Renal cortex interstitium (tissue), 11 donors: ENCODE measurements at regions not wholly inside any gene's neighbourhood (a gene's known extent, or its start where the extent isn't known, plus 50 kb on each side); places are given as distances from the start of the nearest gene placed in this dataset.

Experiments used
- DNase-seq, 11 donors: peaks; one replicate each; pipeline ENCODE4 v3.0.0-alpha.2; 2013; ENCODE audit warnings: low read depth in 9 of 11, low spot score in 4 of 11; ENCODE audit errors: extremely low read depth in 1 of 11

DNA sequence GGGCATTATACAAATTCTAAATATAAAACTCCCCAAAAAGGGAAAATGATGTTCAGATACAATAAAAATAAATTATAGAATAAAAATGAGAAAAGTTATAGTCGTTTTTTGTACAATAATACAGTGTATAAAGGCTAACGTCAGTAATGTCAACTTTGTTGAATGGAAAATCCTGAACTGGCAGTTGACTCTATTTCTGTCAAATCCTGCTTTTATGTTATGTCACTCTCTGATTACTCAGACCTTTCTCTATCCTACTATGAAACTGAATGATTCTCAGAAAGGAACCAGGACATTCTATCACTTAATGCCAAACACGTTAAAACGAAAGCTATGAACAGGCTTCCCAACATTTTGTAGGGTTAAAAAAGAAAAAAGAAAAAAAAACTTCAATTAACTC is 636.4 kb downstream of the USP25 start:
- no peak for DNase-seq

DNA sequence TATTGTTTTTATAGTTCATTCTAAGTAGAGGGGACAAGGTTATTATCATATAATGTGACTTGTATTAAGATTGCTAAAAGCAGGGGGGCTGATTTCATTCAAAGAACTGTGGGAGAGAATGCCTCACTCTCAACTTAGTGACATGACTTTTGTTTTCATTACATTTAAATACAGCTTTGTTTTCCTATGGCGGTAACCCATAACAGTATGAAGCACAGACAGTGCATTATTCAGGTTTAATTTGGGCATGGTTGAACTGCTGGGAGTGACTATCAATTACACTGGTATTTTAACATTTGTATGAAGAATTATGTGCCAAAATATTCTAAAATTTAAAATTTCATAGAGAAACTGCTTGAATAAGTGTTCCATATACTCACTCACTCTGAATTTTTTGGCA is 637.3 kb downstream of the USP25 start:
- no peak for DNase-seq

DNA sequence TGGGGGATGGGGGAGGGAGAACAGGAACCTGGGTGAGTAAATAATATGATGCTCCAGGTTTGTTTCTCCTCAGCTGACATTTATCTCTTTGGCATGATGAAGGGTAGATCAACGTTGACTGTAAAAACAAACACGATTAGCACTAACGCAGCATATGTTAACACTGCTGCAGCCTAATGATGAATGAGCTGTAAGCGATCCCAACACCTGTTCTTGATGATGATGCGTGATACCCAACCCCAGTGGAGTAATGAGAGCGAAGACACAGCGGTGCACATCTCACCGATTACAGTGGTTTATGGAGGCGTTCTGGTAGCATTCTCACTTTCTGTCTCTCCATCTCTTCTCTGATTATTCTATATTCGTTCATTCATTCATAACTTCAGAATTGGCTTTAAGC is 640.4 kb downstream of the USP25 start:
- no peak for DNase-seq

DNA sequence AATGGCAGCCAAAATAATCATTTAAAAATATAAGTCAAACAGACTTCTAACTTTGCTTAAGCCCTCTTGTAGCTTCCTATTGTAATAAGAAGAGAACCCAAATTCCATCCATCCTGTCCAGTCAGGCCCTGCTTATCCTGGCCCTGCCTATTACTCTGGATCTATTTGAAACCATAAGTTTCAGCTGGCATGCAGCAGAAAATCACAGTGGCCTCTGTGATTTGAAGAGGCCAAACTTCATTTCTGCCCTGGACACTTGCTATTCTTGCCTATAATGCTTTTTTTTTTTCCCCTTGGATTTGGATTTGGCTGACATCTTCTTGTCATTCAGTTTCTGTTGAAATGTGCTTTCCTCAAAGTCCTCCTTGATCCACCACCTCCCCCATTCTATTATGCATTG is 642.8 kb downstream of the USP25 start:
- DNase-seq: no peak

DNA sequence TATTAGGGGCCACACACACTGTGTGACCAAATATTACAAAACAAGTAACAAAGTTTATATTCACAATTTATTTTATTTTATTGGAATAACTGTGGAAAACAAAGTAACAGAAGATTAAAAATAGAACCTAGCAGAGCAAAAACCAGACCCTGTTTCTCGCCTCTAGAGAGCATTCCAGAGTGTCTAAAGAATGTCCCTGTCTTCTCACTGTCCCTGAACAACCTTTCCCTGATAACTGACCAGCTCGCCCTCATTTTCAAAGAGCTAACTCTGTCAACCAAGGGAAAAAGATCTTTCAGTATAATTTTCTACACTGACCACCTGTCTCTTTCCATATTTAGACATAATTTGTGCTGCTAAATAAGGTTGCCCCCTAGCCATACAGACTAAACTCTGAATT is 646.9 kb downstream of the USP25 start:
- DNase-seq: no peak

DNA sequence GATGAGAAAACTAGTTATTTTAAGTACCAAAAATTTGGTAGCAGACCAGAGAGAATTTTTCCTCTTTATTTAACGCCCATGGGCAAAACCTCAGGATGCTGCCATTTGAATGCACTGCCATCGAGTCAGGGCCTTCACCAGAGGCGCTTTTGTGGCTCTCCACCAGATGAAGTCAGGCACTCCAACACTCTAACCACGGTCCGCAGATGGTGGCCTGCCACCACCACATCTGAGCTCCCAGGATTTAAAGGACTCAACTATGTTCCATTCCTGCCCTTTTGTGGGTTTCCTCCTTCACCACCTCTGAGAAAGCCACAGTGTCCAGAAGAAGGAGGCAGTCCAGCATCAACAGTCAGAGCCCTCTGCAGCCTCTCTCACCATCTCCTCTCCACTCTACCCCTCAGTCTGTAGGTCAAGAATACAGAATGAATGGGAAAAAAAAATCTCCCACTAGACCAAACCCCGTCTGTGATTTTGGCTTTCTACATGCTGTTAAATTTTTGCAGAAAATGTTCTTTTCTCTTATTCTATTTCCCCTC is 647.4 kb downstream of the USP25 start:
- DNase-seq: no peak

DNA sequence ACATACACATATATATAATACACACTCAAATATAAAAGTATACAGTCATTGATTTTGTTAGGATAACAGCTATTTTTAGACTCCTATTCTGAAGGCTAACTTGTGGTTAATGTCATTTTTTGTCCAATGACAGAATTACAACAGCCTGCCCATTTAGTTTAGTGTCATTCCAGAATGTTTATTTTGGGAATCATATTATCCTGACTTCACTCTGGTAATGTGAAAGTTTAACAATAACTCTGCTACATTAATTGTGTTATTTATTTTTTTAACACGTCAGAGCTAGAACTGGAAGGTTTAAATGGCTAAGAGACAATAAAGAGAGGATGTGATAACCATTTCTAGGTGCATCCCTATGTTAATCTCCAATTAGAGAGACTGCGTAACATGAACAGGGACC is 648.1 kb downstream of the USP25 start:
- no peak for DNase-seq

DNA sequence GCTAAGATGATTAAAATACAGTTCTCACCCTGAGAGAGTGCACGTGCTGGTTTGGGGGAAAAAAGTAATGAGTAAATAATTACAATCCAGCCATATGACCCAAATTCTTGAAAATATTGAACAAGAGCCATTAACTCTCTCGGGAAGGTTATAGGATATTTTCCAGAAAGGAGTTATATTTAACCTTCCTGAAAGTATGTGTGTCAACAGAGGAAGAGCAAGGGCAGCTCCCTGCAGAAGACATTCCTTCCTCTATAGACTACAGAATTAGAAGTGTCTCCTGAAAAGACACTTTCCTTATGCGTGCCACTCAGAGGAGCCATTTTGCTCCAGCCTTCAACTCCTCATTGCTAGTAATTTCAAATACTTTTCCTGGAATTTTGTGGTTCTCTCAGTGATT is 648.7 kb downstream of the USP25 start:
- no peak for DNase-seq

DNA sequence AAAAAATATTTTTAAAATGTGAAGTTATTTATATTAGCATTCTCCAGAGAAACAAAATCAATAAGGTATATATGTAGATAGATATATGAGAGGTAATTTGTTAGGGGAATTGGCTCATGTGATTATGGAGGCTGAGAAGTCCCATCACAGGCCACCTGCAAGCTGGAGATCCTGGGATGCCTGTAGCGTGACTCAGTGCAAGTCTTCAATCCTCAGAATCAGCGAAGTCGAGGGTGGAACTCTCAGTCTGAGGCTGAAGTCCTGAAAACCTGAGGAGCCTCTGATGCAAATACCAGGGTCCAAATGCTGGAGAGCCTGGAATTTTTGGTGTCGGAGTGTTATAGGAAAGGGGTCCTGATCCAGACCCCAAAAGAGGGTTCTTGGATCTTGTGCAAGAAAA is 658.5 kb downstream of the USP25 start:
- DNase-seq: no peak

DNA sequence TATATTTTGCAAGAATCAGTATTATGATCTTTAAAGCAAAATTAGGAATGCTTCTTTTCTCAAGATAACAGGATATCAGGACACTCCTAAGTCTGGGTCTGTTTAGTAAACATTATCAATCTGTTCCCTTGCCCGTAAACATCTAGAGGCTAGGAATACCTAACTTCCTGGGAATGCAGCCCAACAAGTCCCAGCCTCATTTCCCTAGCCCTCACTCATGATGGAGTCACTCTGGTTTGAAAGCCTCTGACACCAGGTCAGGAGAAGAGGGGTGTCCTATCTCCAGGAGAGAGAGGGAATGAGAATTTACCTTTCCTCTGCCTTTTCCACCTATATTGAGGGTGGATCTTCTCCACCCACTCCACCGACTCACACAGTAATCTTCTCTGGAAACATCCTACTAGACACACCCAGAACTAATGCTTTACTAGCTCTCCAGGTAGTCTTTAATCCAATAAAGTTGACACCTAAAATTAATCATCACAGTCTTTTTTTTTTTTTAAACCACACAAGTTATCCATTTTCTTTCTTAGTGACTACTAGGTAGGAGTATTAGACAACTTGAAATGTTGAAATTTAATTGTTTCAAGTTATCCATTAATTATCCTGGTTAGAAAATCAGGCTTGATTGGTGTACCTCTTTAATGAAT is 659.3 kb downstream of the USP25 start:
- DNase-seq: no peak

DNA sequence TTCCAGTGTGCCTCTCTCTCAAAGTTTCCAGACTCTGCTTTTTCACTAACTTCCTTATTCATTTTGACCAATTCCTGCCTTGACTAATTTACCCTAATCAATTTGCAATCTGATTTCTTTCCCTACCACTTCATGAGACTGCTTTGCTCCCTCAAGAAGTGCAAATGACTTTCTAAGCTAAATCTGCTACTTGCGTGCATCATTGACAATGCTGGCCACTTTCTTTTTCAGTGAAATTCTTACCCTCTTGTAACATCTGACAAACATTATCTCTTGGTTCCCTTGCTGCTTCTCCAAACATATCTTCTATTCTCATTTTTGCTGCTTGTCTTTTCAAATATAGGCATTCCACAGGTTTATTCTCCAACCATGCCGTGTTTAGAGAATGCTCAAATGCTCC is 659.9 kb downstream of the USP25 start:
- no peak for DNase-seq

DNA sequence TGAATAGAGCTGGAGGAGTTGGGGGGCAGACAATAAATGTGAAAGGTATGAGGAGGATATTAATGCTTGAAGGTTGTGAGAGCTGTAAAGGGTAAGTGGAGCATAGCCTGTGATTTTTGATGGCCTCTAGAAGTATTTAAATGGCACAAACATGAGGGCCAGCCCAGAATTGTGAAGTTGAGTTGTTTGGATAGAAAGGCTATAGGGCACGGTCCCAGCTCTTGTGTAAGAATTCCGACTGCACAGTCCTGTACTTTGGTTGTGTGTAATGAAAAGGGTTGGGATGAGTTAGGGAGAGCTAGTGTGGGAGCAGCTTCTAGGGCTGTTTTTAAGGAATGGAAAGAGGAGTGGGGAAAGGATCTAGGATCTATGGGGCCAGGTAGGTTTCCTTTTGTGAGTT is 665.5 kb downstream of the USP25 start:
- no peak for DNase-seq

DNA sequence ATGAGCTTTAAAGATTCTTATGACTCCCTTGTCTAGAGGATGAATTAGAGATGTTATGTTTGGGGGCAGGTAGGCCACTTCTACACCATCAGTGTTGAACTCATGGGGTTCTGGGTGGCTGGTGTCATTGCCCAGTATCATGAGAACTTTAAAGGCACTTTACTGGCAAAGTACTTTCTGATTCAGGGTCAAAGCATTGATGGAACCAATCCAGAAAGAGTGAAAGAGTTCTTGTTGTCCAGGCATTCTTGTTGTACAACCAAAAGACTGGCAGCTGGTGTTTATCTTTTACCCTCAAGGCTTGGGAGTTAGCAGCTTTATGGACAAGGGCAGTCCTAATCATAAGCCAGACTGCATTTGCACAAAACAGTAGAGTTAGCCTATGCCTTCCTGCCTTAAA is 673.0 kb downstream of the USP25 start:
- no peak for DNase-seq

DNA sequence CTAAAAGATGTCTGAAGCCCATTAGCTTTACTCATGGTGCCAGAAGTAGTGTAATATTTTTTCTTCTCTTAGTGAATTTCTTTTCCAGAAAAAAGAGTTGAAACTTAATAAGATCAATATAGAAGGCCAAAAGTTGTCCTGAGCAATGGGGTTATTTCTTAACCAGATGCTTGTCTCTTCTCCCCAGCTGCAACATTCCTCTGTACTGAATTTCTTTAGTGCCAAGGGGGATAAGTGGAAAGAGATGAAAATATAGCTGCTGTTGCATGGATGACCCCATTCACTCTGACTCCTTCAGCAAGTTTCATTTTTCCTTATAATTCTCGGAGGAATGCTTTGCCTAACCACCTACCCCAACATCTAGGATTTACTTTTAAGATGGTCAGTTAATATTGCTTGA is 675.0 kb downstream of the USP25 start:
- DNase-seq: no peak

DNA sequence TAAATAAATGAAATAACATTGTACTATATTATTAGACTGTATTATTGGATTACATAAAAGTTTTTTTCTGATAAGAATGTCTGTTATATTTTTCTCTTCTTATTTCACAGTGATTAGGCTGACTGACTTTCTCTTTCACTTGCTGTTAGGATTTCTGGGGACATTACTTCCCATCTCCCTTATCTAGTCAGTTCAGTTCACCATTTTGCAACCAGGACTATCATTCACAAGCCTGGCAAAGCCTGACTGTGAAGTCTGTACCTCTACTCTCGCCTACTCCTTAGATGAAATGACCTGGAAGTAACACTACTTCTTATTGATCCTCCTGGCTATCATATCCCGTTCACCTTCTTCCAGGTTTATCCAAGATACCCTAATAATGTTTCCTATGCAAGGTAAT is 676.6 kb downstream of the USP25 start:
- no peak for DNase-seq

DNA sequence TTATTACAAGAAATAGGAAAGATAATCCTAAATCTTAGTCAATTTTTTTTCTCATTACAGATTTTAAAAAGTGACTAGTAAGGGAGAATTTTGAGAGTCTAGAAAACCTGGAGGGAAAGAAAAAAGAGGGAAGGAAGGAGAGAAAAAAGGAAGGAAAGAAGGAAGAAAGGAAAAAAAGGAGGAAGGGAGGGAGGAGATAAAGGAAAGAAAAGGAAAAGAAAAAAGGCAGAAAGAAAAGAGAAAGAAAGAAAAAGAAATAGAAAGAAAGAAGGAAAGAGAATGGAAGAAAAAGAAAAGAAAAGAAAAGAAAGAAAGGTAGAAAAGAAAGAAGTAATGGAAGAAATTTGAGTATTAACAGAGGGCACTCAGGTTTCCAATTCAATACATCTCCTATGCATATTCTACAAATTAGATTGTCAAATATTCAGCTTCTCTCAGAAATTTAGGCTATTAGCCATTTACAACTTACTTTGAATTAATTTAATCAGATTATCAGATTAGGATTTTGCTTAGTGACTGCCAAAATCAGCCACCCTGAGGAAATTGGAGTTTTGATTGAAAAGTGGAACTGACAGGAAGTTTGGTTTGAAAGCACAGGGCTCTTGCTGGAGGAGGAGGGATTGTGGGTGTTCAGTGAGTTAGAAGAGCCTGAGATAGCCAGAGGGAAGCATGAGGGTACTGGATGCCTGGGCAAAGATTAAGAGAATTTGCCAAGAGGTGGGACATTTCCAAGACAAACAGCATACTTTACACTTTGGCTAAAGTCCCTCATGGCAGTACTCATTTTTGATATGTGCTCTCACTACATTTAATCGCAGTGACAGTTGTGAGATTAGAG is 677.8 kb downstream of the USP25 start:
- no peak for DNase-seq

DNA sequence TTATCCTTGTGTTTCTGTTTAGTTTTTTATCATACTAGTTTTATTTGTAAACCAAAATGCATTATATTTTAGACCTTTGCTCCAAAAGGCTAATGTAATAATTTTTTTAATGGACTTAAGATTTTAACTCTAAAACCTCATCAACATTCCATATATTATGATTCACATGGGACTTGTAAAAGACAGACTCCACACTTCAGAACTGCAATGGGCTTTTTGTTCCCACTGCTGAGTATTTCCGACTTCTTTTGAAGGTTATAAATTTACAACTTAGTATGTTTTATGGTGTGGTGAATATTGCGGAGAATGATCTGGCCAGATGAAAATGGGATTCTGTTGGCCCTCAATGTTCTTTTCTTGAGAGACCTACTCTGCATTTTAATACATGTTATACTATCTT is 678.5 kb downstream of the USP25 start:
- DNase-seq: no peak

DNA sequence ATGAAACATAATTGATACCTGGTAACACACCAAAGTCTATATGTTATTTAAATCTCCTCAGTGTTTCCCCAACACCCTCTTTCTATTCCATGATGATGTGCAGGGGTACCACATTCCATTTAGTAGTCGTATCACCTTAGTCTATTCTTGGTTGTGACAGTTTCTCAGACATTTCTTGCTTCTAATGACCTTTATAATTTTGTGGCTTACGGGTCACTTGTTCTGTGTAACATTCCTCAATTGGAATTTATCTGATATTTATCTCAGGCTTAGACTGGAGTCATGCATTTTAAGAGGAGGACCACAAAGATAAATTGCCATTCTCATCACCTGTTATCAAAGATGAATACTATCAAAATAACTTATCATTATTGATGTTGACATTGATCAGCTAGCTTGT is 679.6 kb downstream of the USP25 start:
- DNase-seq: no peak

DNA sequence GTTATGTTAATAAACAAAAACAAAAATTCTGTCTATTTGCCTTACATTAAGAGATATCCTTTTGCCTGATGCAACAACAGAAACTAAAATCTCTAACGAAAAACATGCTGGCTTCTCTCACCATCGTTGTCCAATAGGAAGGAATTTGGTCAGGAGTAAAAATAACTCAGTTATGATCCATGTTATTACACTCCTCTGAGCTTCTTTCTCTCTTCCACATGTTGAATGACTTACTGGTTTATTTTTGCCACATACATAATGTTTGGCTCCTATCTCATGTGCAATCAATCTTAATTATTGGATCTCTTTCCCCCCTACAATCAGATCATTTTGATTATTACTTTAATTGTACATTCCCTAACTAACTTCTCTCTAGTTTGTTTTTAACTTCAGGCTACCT is 688.4 kb downstream of the USP25 start:
- DNase-seq: no peak

DNA sequence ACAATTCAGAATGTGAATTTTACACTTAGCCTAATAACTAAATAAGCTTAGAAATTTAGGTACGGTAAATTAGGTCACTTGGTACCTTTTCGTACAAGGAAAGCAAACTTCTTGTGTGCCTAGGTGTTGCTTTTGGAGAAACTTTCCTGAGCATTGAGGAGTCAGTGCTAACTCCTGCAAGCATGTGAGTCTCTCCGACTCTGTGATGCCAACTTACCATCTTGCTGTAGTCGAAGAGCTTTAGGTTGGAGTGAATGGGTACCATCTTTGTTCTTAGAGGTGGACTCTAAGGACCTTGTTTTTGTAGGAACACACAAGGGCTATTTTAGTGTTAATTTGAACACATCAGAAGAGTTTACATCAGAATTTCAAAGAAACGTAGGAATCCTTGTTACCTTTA is 688.9 kb downstream of the USP25 start:
- DNase-seq: no peak
